GM12891 (cell line): ENCODE measurements at regions not wholly inside any gene's neighbourhood (a gene's known extent, or its start where the extent isn't known, plus 50 kb on each side); places are given as distances from the start of the nearest gene placed in this dataset.

ENCODE experiments used
- DNase-seq: peaks from one replicate; pipeline ENCODE4 v3.0.0; 2011; ENCODE audit warnings: low spot score; ENCODE audit not compliant: insufficient read length
- FAIRE-seq: peaks from 2 replicates; lab custom pipeline; 2011; peaks lifted over from hg19 to GRCh38; lab: Jason Lieb, UNC
- PAX5 ChIP-seq: IDR thresholded peaks from 2 replicates; pipeline ENCODE4 v1.6.1; 2011; ENCODE audit warnings: low read length, moderate library complexity, mild to moderate bottlenecking; ENCODE audit not compliant: insufficient read depth, severe bottlenecking
- POLR2A ChIP-seq: IDR thresholded peaks from 2 replicates; pipeline ENCODE4 v1.6.1; 2011; ENCODE audit warnings: low read depth, low read length, control low read depth
- POLR2AphosphoS5 ChIP-seq: IDR thresholded peaks from 2 replicates; pipeline ENCODE4 v1.6.1; 2011; ENCODE audit warnings: low read depth, low read length, control low read depth
- POU2F2 ChIP-seq: IDR thresholded peaks from 2 replicates; pipeline ENCODE4 v1.6.1; 2011; ENCODE audit warnings: low read depth, mild to moderate bottlenecking, control low read depth, low read length, moderate library complexity
- SPI1 ChIP-seq: IDR thresholded peaks from 2 replicates; pipeline ENCODE4 v1.6.1; 2011; ENCODE audit warnings: low read depth, low read length, control low read depth
- TAF1 ChIP-seq: IDR thresholded peaks from 2 replicates; pipeline ENCODE4 v1.6.1; 2011; ENCODE audit warnings: low read depth, low read length, control low read depth

DNA sequence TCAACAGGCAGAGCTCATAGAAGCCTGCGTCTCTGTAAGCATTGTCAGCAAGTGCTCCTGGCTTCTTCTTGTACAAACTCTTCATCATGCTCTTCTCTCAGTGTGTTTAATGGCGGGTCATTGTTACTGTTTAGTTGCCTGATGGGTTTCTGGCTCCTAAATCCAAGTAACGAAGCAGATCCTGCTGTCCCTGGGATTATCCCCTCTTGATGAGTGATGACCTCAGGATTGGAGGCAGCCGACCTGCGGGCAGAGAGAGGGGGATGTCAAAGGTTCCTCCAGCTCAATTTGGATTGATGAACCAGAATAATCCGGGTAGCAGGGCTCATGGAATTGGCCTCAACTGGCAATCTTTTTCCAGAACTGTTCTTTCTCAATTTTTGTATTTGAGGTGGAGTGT, 66.1 kb upstream of the BARHL2 start:
- DNase-seq = no peak
- no peak for FAIRE-seq
- TF ChIP-seq POU2F2 (no peak), TAF1 (no peak), PAX5 (no peak), POLR2AphosphoS5 (no peak), POLR2A (no peak), SPI1 (no peak)

DNA sequence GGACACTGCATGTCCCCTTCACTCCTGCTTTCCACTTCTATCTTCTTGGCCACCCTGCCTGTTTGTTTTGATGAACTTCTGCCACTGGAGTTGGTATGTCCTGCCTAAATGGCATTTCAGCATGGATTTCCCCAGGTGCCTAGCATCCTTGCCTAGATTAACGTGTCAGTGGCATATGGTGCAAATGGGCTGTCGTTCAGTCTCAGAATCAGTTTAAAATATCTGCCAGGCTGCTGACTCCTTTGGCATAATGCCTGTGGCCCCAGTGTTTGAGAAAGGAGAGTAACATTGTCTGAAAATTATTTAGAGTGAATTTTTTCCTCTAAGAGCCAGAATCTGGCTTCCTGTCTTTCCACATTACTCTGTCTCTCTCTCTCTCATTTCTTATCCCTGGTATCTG, 64.9 kb upstream of the BARHL2 start:
- TF ChIP-seq POLR2AphosphoS5 (no peak), PAX5 (no peak), SPI1 (no peak), POLR2A (no peak), POU2F2 (no peak), TAF1 (no peak)
- FAIRE-seq = no peak
- DNase-seq = no peak

DNA sequence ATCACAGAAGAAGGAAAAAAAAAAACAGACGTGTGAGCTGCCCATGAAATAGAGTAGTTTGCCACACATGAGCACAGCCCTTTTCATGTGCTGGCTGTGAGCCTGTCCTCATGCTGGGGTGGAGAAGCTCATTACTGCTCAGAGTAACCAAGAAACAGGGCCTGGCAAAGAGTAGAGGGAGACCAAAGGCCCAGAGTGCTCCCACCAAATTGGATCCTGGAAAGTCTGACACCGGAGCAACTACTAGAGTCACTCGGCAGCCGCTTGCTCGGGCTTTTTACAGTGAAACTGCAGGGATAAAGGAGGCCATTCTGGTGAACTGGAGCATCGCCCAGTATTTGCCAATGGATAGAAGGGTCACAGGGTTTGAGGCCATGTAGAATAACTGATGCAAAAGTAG, 64.4 kb upstream of the BARHL2 start:
- DNase-seq (no peak), FAIRE-seq (no peak)
- TF ChIP-seq POLR2A = no peak
- no peak for TF ChIP-seq PAX5
- TF ChIP-seq POU2F2 = no peak
- TF ChIP-seq TAF1 = no peak
- no peak for TF ChIP-seq SPI1
- no peak for TF ChIP-seq POLR2AphosphoS5

DNA sequence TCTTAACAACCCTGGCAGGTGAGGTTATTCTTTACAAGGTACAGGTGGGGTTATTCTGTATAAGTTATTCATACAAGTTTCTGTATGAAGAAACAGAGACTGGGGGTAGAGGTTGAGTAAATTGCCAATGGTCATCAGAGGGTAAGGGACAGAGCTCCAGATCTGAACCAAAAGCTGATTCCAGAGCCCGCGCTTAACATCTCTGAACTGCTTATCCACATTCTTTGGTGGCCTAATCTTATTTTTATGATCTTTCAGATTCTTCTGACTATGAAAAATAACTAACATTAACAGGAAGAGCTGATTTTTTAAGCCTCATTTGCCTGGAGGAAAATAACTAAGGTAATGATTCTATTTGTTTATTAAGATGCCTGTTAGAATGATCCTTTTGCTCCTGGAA, 63.9 kb upstream of the BARHL2 start:
- no peak for TF ChIP-seq POU2F2
- TF ChIP-seq SPI1 = no peak
- no peak for TF ChIP-seq POLR2A
- TF ChIP-seq POLR2AphosphoS5 = no peak
- no peak for TF ChIP-seq PAX5
- TF ChIP-seq TAF1 = no peak
- DNase-seq (no peak), FAIRE-seq (no peak)

DNA sequence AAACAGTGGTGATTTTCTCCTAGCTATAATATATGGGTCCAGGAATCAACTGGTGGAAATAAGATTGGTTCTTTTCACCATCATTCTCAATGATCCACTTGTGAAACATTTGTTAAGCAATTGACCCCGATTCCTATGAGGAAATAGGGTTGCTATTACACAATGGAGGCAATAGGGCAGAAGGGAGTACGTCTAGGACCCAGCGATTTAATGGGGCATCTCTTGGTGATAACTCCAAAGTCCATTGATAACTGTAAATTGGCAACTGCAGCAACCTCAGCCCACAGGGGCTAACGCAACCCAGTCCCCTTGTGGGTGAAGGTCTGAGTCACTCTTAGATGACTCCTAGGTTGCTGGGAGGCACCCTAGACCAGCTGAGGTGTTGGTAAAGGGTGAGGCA, 62.5 kb upstream of the BARHL2 start:
- no peak for DNase-seq
- no peak for FAIRE-seq
- TF ChIP-seq POU2F2 (no peak), POLR2A (no peak), PAX5 (no peak), TAF1 (no peak), POLR2AphosphoS5 (no peak), SPI1 (no peak)

DNA sequence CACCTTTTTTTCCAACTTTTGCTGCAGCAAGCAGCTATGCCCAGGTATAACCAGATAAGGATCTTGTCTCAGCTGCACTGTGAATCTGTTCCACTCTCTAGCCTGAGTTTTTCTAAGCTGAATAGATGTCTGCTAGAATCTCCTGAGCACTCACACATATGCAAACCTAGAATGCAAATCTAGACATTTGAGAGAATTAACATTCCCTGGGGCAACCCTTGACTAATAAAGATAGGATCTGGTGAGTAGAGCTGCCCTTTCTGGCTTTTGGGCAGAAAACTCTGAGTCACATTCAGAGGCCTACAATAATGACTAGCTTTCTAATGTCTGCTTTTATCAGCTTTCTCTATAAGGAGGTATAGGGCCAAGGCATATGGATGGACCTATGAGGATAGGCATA, 61.4 kb upstream of the BARHL2 start:
- DNase-seq (no peak), FAIRE-seq (no peak)
- TF ChIP-seq POLR2AphosphoS5 (no peak), TAF1 (no peak), POU2F2 (no peak), PAX5 (no peak), POLR2A (no peak), SPI1 (no peak)

DNA sequence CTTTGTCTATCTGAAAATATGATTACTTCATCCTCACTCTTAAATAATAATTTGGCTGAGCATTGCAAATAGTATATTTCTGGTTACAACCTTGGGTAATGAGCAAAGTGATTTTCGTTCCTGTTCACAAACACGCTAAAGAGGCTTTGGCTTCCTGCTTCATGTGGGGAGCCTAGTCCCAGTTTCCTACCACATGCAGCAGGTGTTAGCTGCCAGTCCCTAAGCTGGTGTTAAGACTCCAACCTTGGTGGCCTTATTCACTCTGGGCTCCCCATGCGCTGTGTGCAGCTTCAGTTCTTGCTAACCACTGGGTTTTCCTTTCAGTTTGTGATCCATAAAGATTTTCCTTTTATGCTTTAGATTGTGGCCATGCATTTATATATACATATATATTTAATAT, 56.7 kb upstream of the BARHL2 start:
- TF ChIP-seq POU2F2 (no peak), SPI1 (no peak), POLR2A (no peak), PAX5 (no peak), TAF1 (no peak), POLR2AphosphoS5 (no peak)
- no peak for DNase-seq
- no peak for FAIRE-seq

DNA sequence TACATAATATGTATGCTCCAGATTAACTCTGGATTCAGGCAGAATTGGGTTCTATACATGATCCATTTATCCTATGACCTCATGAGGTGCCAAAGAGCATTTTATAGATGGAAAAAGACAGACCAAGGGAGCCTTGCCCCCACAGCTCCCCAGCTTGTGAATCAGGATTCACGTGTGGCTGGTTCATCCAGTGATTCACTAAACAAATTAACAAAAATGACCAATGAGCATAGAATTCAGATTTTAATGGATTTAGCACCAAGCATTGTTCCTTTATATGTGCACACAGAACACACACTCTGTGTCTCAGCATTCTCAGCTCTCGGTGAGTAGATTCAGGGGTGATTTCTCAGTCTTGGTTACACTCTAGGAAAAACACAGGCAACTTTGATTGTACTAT, 51.7 kb upstream of the BARHL2 start:
- no peak for TF ChIP-seq POU2F2
- no peak for TF ChIP-seq POLR2AphosphoS5
- no peak for TF ChIP-seq TAF1
- no peak for TF ChIP-seq SPI1
- no peak for TF ChIP-seq PAX5
- TF ChIP-seq POLR2A = no peak
- FAIRE-seq = no peak
- DNase-seq = no peak

DNA sequence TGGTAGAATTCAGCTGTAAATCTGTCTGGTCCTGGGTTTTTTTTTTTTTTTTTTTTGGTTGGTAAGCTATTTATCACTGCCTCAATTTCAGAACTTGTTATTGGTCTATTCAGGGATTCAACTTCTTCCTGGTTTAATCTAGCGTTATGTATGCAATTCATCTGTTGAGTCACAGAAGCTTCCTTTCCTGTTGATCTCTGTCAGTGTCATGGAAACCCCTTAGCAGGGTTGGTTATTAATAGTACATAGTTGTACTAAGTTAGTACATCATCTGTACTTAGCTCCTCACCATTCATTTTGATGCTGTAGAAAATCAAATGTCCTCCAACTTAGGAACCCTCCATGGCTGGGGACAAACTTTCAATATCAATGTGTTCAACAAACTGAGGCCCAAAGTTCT, 51.0 kb upstream of the BARHL2 start:
- DNase-seq (no peak), FAIRE-seq (no peak)
- TF ChIP-seq POU2F2 = no peak
- TF ChIP-seq POLR2AphosphoS5 = no peak
- no peak for TF ChIP-seq PAX5
- TF ChIP-seq POLR2A = no peak
- TF ChIP-seq TAF1 = no peak
- no peak for TF ChIP-seq SPI1
